Breast epithelium (tissue), 3 donors: ENCODE measurements at regions not wholly inside any gene's neighbourhood (a gene's known extent, or its start where the extent isn't known, plus 50 kb on each side); places are given as distances from the start of the nearest gene placed in this dataset.
"Not testable (repeated sequence)": the region's sequence is repeated elsewhere in the genome, so short reads cannot be mapped to it uniquely, and the experiment has no call there.

ENCODE experiments used
- CTCF ChIP-seq, 3 donors: fragments of 450-650 bp; IDR thresholded peaks; one replicate each; pipeline ENCODE4 v1.5.1; 2016 to 2017; ENCODE audit warnings: antibody characterized with exemption in 3 of 3, mild to moderate bottlenecking in 3 of 3, moderate library complexity in 3 of 3
- POLR2AphosphoS5 ChIP-seq, 3 donors: sonication (generic); formaldehyde crosslinking; IDR thresholded peaks; one replicate each; pipeline ENCODE4 v1.6.1; 2017; ENCODE audit warnings: antibody characterized with exemption in 3 of 3

GRCh38 chr22:11029967-11030366, 4498.0 kb upstream of the OR11H1 start:
- TF ChIP-seq CTCF, POLR2AphosphoS5 (IDR thresholded peaks at IDR 0.05): not testable (repeated sequence)
